GF-D8 (cell line): ENCODE measurements at regions not wholly inside any gene's neighbourhood (a gene's known extent, or its start where the extent isn't known, plus 50 kb on each side); places are given as distances from the start of the nearest gene placed in this dataset.

Experiments
- DNase-seq: peaks from one replicate; lab custom pipeline; 2025; lab: John Stamatoyannopoulos, UW

DNA sequence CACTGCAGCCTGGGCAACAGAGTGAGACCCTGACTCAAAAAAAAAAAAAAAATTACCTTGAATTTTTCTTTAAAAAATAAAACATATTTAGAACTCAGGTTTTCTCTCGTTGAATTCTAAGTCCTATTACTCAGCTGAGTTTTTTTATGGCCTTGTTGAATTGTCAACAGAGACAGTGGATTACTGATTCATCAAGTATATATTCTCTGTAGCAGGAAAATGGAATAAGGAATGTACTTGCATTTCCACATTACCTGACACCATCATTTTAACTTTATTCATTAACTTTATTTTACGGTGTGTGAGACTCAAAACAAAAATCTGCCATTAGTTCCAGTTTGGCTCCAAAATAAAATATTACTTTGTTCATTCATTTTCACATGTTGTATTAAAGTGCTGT is 53.8 kb upstream of the APP start:
- no peak for DNase-seq
